Smooth muscle cell (in vitro differentiated cells): ENCODE measurements at regions not wholly inside any gene's neighbourhood (a gene's known extent, or its start where the extent isn't known, plus 50 kb on each side); places are given as distances from the start of the nearest gene placed in this dataset.

Source experiments
- DNase-seq: peaks from one replicate; lab custom pipeline; 2025; ENCODE audit not compliant: unreplicated experiment; lab: John Stamatoyannopoulos, UW
- H2AFZ ChIP-seq: fragments of 200-600 bp; sonication (generic); 2 replicates; pipeline ENCODE4 v1.6.0; 2016; ENCODE audit warnings: antibody characterized with exemption, low read depth, mild to moderate bottlenecking
- H3F3A ChIP-seq: fragments of 200-600 bp; sonication (generic); 2 replicates; pipeline ENCODE4 v1.6.0; 2017; ENCODE audit warnings: antibody characterized with exemption, low read depth
- H3K27ac ChIP-seq: fragments of 200-600 bp; sonication (generic); 2 replicates; pipeline ENCODE4 v1.5.1; 2016; ENCODE audit warnings: low read depth, mild to moderate bottlenecking
- H3K27me3 ChIP-seq: fragments of 200-600 bp; sonication (generic); 2 replicates; pipeline ENCODE4 v1.6.1; 2016; ENCODE audit warnings: low read depth, mild to moderate bottlenecking
- H3K36me3 ChIP-seq: fragments of 200-600 bp; sonication (generic); 2 replicates; pipeline ENCODE4 v1.5.1; 2016; ENCODE audit warnings: low read depth
- H3K4me1 ChIP-seq: fragments of 200-600 bp; sonication (generic); 2 replicates; pipeline ENCODE4 v1.5.1; 2016; ENCODE audit warnings: low read depth
- H3K4me2 ChIP-seq: fragments of 200-600 bp; sonication (generic); 2 replicates; pipeline ENCODE4 v1.6.0; 2016; ENCODE audit warnings: mild to moderate bottlenecking
- H3K4me3 ChIP-seq: fragments of 200-600 bp; sonication (generic); 2 replicates; pipeline ENCODE4 v1.5.1; 2016; ENCODE audit warnings: mild to moderate bottlenecking
- H3K79me2 ChIP-seq: fragments of 200-600 bp; sonication (generic); 2 replicates; pipeline ENCODE4 v1.6.0; 2016; ENCODE audit warnings: low read depth, mild to moderate bottlenecking
- H3K9ac ChIP-seq: fragments of 200-600 bp; sonication (generic); 2 replicates; pipeline ENCODE4 v1.6.0; 2016; ENCODE audit warnings: low read depth
- H3K9me3 ChIP-seq: fragments of 200-600 bp; sonication (generic); replicated peaks from 2 replicates; pipeline ENCODE4 v1.5.1; 2016; ENCODE audit warnings: low read depth
- H4K20me1 ChIP-seq: fragments of 200-600 bp; sonication (generic); 2 replicates; pipeline ENCODE4 v1.6.0; 2016; ENCODE audit warnings: low read depth
- WGBS: methylation state at CpG from one replicate; pipeline ENCODE4 v1.1.7; 2016; ENCODE audit warnings: low lambda C conversion rate; 5-methylcytosine and 5-hydroxymethylcytosine counted together
- TF ChIP-seq, protein P1 (sequence below): fragments of 200-600 bp; sonication (generic); IDR thresholded peaks from 2 replicates; pipeline ENCODE4 v1.5.1; 2017; ENCODE audit warnings: borderline replicate concordance, mild to moderate bottlenecking, antibody characterized with exemption; ENCODE audit not compliant: insufficient read depth, poor library complexity, severe bottlenecking

DNA sequence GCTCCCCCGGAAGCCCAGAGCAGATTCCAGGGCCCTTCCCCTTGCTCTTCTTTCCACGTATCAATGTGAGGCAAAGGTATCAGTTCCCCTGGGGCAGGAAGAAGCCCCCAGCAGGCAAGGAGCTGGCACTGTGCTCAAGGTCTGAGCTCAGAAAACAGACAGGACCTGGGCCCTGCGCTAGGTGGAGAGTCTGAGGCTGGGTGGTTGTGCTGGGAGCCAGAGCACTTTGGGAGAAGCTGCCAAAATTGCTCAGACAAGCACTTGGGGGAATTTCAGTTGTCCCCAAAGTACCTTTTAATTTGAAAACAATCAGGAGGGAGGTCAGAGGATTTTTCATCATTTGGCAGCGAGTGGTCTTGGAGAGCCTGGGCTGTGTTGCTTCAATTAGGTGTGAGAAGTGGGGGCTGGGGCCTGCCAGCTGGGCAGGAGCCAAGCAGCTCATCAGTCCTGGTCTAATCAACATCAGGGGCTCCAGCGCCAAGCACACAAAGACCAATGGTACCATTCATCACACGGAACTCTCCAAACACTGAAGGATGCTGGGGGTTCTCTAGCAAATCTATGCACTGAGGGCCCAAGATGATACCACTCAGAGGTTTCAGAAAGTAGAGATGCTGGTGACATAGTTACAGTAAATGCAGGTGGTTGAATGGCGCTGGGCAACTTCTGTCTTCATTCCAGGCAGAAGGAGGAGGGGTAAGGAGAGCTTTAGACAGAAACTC lies 176.5 kb downstream of the SNX18 start:
- Histone ChIP-seq H3K4me3 (no peak overlapping the region), H3F3A (no peaks in the 10 kb centered on the region), H3K36me3 (no peaks in the 10 kb centered on the region), H2AFZ (no peak overlapping the region), H3K4me1 (no peaks in the 10 kb centered on the region), H3K9ac (no peak overlapping the region), H3K27me3 (no peaks in the 10 kb centered on the region), H3K27ac (no peak overlapping the region), H3K4me2 (no peak overlapping the region), H4K20me1 (no peaks in the 10 kb centered on the region), H3K79me2 (no peaks in the 10 kb centered on the region), H3K9me3 (no peaks in the 10 kb centered on the region)
- DNase-seq = no peak
- TF ChIP-seq, protein P1, sequence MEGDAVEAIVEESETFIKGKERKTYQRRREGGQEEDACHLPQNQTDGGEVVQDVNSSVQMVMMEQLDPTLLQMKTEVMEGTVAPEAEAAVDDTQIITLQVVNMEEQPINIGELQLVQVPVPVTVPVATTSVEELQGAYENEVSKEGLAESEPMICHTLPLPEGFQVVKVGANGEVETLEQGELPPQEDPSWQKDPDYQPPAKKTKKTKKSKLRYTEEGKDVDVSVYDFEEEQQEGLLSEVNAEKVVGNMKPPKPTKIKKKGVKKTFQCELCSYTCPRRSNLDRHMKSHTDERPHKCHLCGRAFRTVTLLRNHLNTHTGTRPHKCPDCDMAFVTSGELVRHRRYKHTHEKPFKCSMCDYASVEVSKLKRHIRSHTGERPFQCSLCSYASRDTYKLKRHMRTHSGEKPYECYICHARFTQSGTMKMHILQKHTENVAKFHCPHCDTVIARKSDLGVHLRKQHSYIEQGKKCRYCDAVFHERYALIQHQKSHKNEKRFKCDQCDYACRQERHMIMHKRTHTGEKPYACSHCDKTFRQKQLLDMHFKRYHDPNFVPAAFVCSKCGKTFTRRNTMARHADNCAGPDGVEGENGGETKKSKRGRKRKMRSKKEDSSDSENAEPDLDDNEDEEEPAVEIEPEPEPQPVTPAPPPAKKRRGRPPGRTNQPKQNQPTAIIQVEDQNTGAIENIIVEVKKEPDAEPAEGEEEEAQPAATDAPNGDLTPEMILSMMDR = no peak
- WGBS = 93% methylated on average over 7 of the region's 7 CpGs

DNA sequence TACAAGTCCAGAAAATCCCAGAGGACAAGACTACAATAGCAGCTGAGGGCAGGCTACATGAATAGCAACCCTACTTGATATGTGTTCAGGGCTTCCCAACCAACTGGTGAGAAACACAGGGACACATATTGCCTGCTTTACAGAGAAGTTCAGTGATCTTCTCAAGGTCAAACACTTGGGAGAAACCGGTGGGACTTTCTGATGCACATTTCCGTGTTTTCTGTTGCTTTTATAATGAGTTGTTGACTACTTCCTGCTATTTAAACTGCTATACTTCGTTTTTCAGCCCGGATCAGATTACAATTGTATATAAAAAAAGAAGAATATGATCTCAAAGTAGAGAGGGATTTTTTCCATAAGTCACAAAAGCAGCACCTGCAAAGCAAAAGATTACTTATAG lies 175.1 kb downstream of the SNX18 start:
- WGBS = 86% methylated on average over 4 of the region's 4 CpGs
- DNase-seq = no peak
- H3K36me3 ChIP-seq = no peaks in the 10 kb centered on the region
- TF ChIP-seq, protein P1 = no peak
- H3K4me2 ChIP-seq = no peak overlapping the region
- no peaks in the 10 kb centered on the region for H3K9me3 ChIP-seq
- H3K79me2 ChIP-seq = no peaks in the 10 kb centered on the region
- no peaks in the 10 kb centered on the region for H3F3A ChIP-seq
- H3K4me1 ChIP-seq = no peaks in the 10 kb centered on the region
- no peak overlapping the region for H3K9ac ChIP-seq
- H3K27me3 ChIP-seq = no peaks in the 10 kb centered on the region
- no peak overlapping the region for H2AFZ ChIP-seq
- H3K4me3 ChIP-seq = no peak overlapping the region
- no peaks in the 10 kb centered on the region for H4K20me1 ChIP-seq
- H3K27ac ChIP-seq = no peak overlapping the region

- H3K4me3 ChIP-seq = no peak overlapping the region
- TF ChIP-seq, protein P1 = no peak
- DNase-seq = no peak
These were observed 174.1 kb downstream of the SNX18 start for GRCh38 chr5:54691656-54692055.

More at GRCh38 chr5:54691656-54692055, 174.1 kb downstream of the SNX18 start:
- no peaks in the 10 kb centered on the region for H3K79me2 ChIP-seq
- no peaks in the 10 kb centered on the region for H3K9me3 ChIP-seq
- WGBS = 100% methylated on average over 3 of the region's 3 CpGs
- no peaks in the 10 kb centered on the region for H3K27me3 ChIP-seq
- no peak overlapping the region for H3K9ac ChIP-seq
- no peak overlapping the region for H3K4me2 ChIP-seq
- H4K20me1 ChIP-seq = no peaks in the 10 kb centered on the region
- H3F3A ChIP-seq = no peaks in the 10 kb centered on the region
- no peaks in the 10 kb centered on the region for H3K36me3 ChIP-seq
- no peak overlapping the region for H3K27ac ChIP-seq
- H3K4me1 ChIP-seq = no peaks in the 10 kb centered on the region
- H2AFZ ChIP-seq = no peak overlapping the region
